ENCODE measurements at regions not wholly inside any gene's neighbourhood (a gene's known extent, or its start where the extent isn't known, plus 50 kb on each side); places are given as distances from the start of the nearest gene placed in this dataset.

DNA sequence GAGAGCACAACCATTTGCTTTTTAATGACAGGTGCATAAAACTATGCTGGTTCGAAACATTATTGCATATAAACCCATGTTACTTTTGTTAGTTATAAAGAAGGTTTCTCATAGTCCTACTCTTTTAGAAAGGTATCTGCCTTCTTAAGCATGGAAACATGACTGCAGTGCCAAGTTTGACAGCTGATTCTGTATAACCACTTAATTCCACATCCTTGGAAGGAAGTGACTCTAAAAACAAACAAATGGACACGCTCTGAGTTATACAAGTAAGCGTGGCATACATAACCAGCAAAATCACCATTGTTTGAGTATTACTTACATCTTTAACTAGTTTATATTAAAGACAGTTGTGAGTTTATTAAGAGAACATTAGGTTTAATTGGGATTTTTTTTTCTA, 125.0 kb upstream of the HDGFL1 start:
- H3K4me1 ChIP-seq (ENCODE audit: insufficient read depth, low read length), result no peaks in the 10 kb centered on the region
- no peak for DNase-seq
- ATAC-seq (ENCODE audit: poor library complexity), result no peak
- no peaks in the 10 kb centered on the region for H3K9me3 ChIP-seq (ENCODE audit: control insufficient read depth in 1 of 2, insufficient read depth in 1 of 2, low read length in 2 of 2)
- no peak for TF ChIP-seq CTCF (IDR thresholded peaks at IDR 0.05)
- intact Hi-C loops (cut with DNase I, micrococcal nuclease), result no loop called here
- Mint-ChIP-seq H3K27ac (no peak overlapping the region), H3K27me3 (no peaks in the 10 kb centered on the region), H3K4me3 (no peak overlapping the region), H3K36me3 (ENCODE audit: low read depth) (no peaks in the 10 kb centered on the region), H3K9me3 (no peaks in the 10 kb centered on the region), H3K4me1 (ENCODE audit: low read depth) (no peaks in the 10 kb centered on the region)
- H3K27me3 ChIP-seq (ENCODE audit: control insufficient read depth in 1 of 2, insufficient read depth in 2 of 2, low read length in 2 of 2), result no peaks in the 10 kb centered on the region
- no peak overlapping the region for H3K4me3 ChIP-seq (ENCODE audit: low read length)
- no peaks in the 10 kb centered on the region for H3K36me3 ChIP-seq (ENCODE audit: insufficient read depth, low read length)
- H3K27ac ChIP-seq (ENCODE audit: low read depth in 1 of 2, low read length in 2 of 2), result no peak overlapping the region
- CTCF ChIA-PET, result no interaction called here
- POLR2A ChIA-PET, result no interaction called here

GRCh38 chr6:22445946-22446345, 123.4 kb upstream of the HDGFL1 start:
- H3K4me1 ChIP-seq (ENCODE audit: insufficient read depth, low read length), result no peaks in the 10 kb centered on the region
- ChIA-PET POLR2A (no interaction called here), CTCF (no interaction called here)
- H3K27me3 ChIP-seq (ENCODE audit: control insufficient read depth in 1 of 2, insufficient read depth in 2 of 2, low read length in 2 of 2), result no peaks in the 10 kb centered on the region
- Mint-ChIP-seq H3K4me1 (ENCODE audit: low read depth) (no peaks in the 10 kb centered on the region), H3K9me3 (no peaks in the 10 kb centered on the region), H3K27me3 (no peaks in the 10 kb centered on the region), H3K27ac (no peak overlapping the region), H3K4me3 (no peak overlapping the region), H3K36me3 (ENCODE audit: low read depth) (no peaks in the 10 kb centered on the region)
- no peaks in the 10 kb centered on the region for H3K36me3 ChIP-seq (ENCODE audit: insufficient read depth, low read length)
- DNase-seq (no peak), ATAC-seq (ENCODE audit: poor library complexity) (no peak)
- no peak overlapping the region for H3K27ac ChIP-seq (ENCODE audit: low read depth in 1 of 2, low read length in 2 of 2)
- no peak for TF ChIP-seq CTCF (IDR thresholded peaks at IDR 0.05)
- intact Hi-C loops (cut with DNase I, micrococcal nuclease), result no loop called here
- H3K4me3 ChIP-seq (ENCODE audit: low read length), result no peak overlapping the region
- H3K9me3 ChIP-seq (ENCODE audit: control insufficient read depth in 1 of 2, insufficient read depth in 1 of 2, low read length in 2 of 2), result peaks cover 0 to 4% of the 10 kb centered on the region in 2 experiments

- no peak for DNase-seq
- Histone ChIP-seq H3K36me3 (ENCODE audit: insufficient read depth, low read length) (no peaks in the 10 kb centered on the region), H3K27me3 (ENCODE audit: control insufficient read depth in 1 of 2, insufficient read depth in 2 of 2, low read length in 2 of 2) (no peaks in the 10 kb centered on the region), H3K4me1 (ENCODE audit: insufficient read depth, low read length) (no peaks in the 10 kb centered on the region), H3K4me3 (ENCODE audit: low read length) (no peak overlapping the region), H3K9me3 (ENCODE audit: control insufficient read depth in 1 of 2, insufficient read depth in 1 of 2, low read length in 2 of 2) (peaks cover 0 to 4% of the 10 kb centered on the region in 2 experiments), H3K27ac (ENCODE audit: low read depth in 1 of 2, low read length in 2 of 2) (no peak overlapping the region)
- Mint-ChIP-seq H3K36me3 (ENCODE audit: low read depth) (no peaks in the 10 kb centered on the region), H3K27me3 (no peaks in the 10 kb centered on the region), H3K4me1 (ENCODE audit: low read depth) (no peaks in the 10 kb centered on the region), H3K27ac (no peak overlapping the region), H3K9me3 (no peaks in the 10 kb centered on the region), H3K4me3 (no peak overlapping the region)
- no peak for ATAC-seq (ENCODE audit: poor library complexity)
- ChIA-PET CTCF (no interaction called here), POLR2A (no interaction called here)
- no peak for TF ChIP-seq CTCF (IDR thresholded peaks at IDR 0.05)
- intact Hi-C loops (cut with DNase I, micrococcal nuclease), result no loop called here
These were observed 121.8 kb upstream of the HDGFL1 start for GRCh38 chr6:22447249-22448196.

Data from CD4-positive, alpha-beta T cell (primary cell).